Hepatocyte (in vitro differentiated cells): ENCODE measurements at regions not wholly inside any gene's neighbourhood (a gene's known extent, or its start where the extent isn't known, plus 50 kb on each side); places are given as distances from the start of the nearest gene placed in this dataset.

Experiments used
- DNase-seq: peaks from one replicate; pipeline ENCODE4 v3.0.0-alpha.2; 2016; ENCODE audit warnings: low spot score
- H2AFZ ChIP-seq: fragments of 200-600 bp; sonication (generic); 2 replicates; pipeline ENCODE4 v1.6.0; 2016; ENCODE audit warnings: antibody characterized with exemption, mild to moderate bottlenecking
- H3K27ac ChIP-seq: fragments of 200-600 bp; sonication (generic); 2 replicates; pipeline ENCODE4 v1.5.1; 2016; ENCODE audit warnings: mild to moderate bottlenecking
- H3K27me3 ChIP-seq: fragments of 200-600 bp; sonication (generic); 2 replicates; pipeline ENCODE4 v1.6.1; 2016
- H3K36me3 ChIP-seq: fragments of 200-600 bp; sonication (generic); replicated peaks from 2 replicates; pipeline ENCODE4 v1.5.1; 2016; ENCODE audit warnings: low read depth; ENCODE audit not compliant: insufficient read depth
- H3K4me1 ChIP-seq: fragments of 200-600 bp; sonication (generic); 2 replicates; pipeline ENCODE4 v1.5.1; 2016; ENCODE audit warnings: mild to moderate bottlenecking, moderate library complexity; ENCODE audit not compliant: insufficient read depth
- H3K4me2 ChIP-seq: fragments of 200-600 bp; sonication (generic); 2 replicates; pipeline ENCODE4 v1.6.0; 2016
- H3K4me3 ChIP-seq: fragments of 200-600 bp; sonication (generic); 2 replicates; pipeline ENCODE4 v1.5.1; 2016; ENCODE audit warnings: mild to moderate bottlenecking
- H3K79me2 ChIP-seq: fragments of 200-600 bp; sonication (generic); 2 replicates; pipeline ENCODE4 v1.6.0; 2017; ENCODE audit warnings: mild to moderate bottlenecking
- H3K9me2 ChIP-seq: fragments of 200-600 bp; sonication (generic); replicated peaks from 2 replicates; pipeline ENCODE4 v1.6.0; 2017; ENCODE audit warnings: mild to moderate bottlenecking; ENCODE audit not compliant: insufficient read depth
- H3K9me3 ChIP-seq: fragments of 200-600 bp; sonication (generic); 2 replicates; pipeline ENCODE4 v1.5.1; 2016; ENCODE audit warnings: low read depth, mild to moderate bottlenecking
- H4K20me1 ChIP-seq: fragments of 200-600 bp; sonication (generic); 2 replicates; pipeline ENCODE4 v1.6.0; 2016; ENCODE audit warnings: mild to moderate bottlenecking; ENCODE audit not compliant: insufficient read depth, poor library complexity, severe bottlenecking
- CTCF ChIP-seq: fragments of 200-600 bp; sonication (generic); IDR thresholded peaks from 2 replicates; pipeline ENCODE4 v1.5.1; 2016; ENCODE audit warnings: antibody characterized with exemption, mild to moderate bottlenecking; ENCODE audit not compliant: poor library complexity
- EZH2 ChIP-seq: fragments of 200-600 bp; sonication (generic); IDR thresholded peaks from 2 replicates; pipeline ENCODE4 v1.6.1; 2016; ENCODE audit warnings: antibody characterized with exemption, mild to moderate bottlenecking, borderline replicate concordance
- EZH2phosphoT487 ChIP-seq: fragments of 200-600 bp; sonication (generic); IDR thresholded peaks from one replicate; pipeline ENCODE4 v1.6.1; 2018; ENCODE audit warnings: antibody characterized with exemption, mild to moderate bottlenecking, low read depth, moderate library complexity; ENCODE audit not compliant: unreplicated experiment, severe bottlenecking
- WGBS: methylation state at CpG from one replicate; pipeline ENCODE4 v1.1.6; 2016; ENCODE audit warnings: low lambda C conversion rate; ENCODE audit errors: missing lambda C conversion rate; 5-methylcytosine and 5-hydroxymethylcytosine counted together

- Histone ChIP-seq H3K9me3 (no peaks in the 10 kb centered on the region), H3K4me2 (no peak overlapping the region), H3K4me3 (no peak overlapping the region), H3K27me3 (peaks cover 6% of the 10 kb centered on the region), H3K27ac (no peak overlapping the region), H2AFZ (no peak overlapping the region), H3K4me1 (no peaks in the 10 kb centered on the region), H3K79me2 (no peaks in the 10 kb centered on the region), H3K9me2 (no peaks in the 10 kb centered on the region), H4K20me1 (no peaks in the 10 kb centered on the region), H3K36me3 (no peaks in the 10 kb centered on the region)
- TF ChIP-seq EZH2, result no peak
- DNase-seq, result no peak
- WGBS, result 97% methylated on average over 7 of the region's 7 CpGs
Measured at GRCh38 chr5:2913281-2913680, 161.8 kb upstream of the IRX2 start.

- H3K27me3 ChIP-seq, result peaks cover 6% of the 10 kb centered on the region
- H2AFZ ChIP-seq, result no peak overlapping the region
- no peak overlapping the region for H3K4me3 ChIP-seq
- no peaks in the 10 kb centered on the region for H3K9me2 ChIP-seq
- TF ChIP-seq CTCF (no peak), EZH2phosphoT487 (no peak), EZH2 (no peak)
- no peaks in the 10 kb centered on the region for H3K79me2 ChIP-seq
- no peaks in the 10 kb centered on the region for H4K20me1 ChIP-seq
- no peak overlapping the region for H3K4me2 ChIP-seq
- DNase-seq, result no peak
- no peaks in the 10 kb centered on the region for H3K9me3 ChIP-seq
- WGBS, result 89% methylated on average over 13 of the region's 13 CpGs
- no peaks in the 10 kb centered on the region for H3K4me1 ChIP-seq
- H3K27ac ChIP-seq, result no peak overlapping the region
- H3K36me3 ChIP-seq, result no peaks in the 10 kb centered on the region
Measured at GRCh38 chr5:2912741-2913140, 161.3 kb upstream of the IRX2 start.

- Histone ChIP-seq H3K9me2 (no peaks in the 10 kb centered on the region), H3K36me3 (no peaks in the 10 kb centered on the region), H3K4me2 (no peak overlapping the region), H3K9me3 (no peaks in the 10 kb centered on the region), H3K27ac (no peak overlapping the region), H3K4me1 (no peaks in the 10 kb centered on the region), H3K4me3 (no peak overlapping the region), H3K27me3 (peaks cover 6% of the 10 kb centered on the region), H4K20me1 (no peaks in the 10 kb centered on the region), H3K79me2 (no peaks in the 10 kb centered on the region), H2AFZ (no peak overlapping the region)
- 93% methylated on average over 8 of the region's 8 CpGs for WGBS
- DNase-seq, result no peak
- TF ChIP-seq CTCF (no peak), EZH2 (no peak), EZH2phosphoT487 (no peak)
Measured at GRCh38 chr5:2910401-2911175, 159.1 kb upstream of the IRX2 start.

- Histone ChIP-seq H3K36me3 (no peaks in the 10 kb centered on the region), H3K4me3 (no peak overlapping the region), H3K79me2 (no peaks in the 10 kb centered on the region), H3K4me2 (no peak overlapping the region), H3K27ac (no peak overlapping the region), H2AFZ (no peak overlapping the region), H3K9me2 (no peaks in the 10 kb centered on the region), H3K4me1 (no peaks in the 10 kb centered on the region), H3K27me3 (peaks cover 2% of the 10 kb centered on the region), H3K9me3 (no peaks in the 10 kb centered on the region), H4K20me1 (no peaks in the 10 kb centered on the region)
- 94% methylated on average over 10 of the region's 10 CpGs for WGBS
- no peak for TF ChIP-seq EZH2phosphoT487
- no peak for TF ChIP-seq CTCF
- no peak for TF ChIP-seq EZH2
- no peak for DNase-seq
Measured at GRCh38 chr5:2909035-2909434, 157.6 kb upstream of the IRX2 start.
